LNCAP (cell line): ENCODE measurements at regions not wholly inside any gene's neighbourhood (a gene's known extent, or its start where the extent isn't known, plus 50 kb on each side); places are given as distances from the start of the nearest gene placed in this dataset.

Source experiments
- TF ChIP-seq, protein P1 (sequence below): fragments of 450-650 bp; IDR thresholded peaks from 2 replicates; pipeline ENCODE4 v1.5.1; 2017; ENCODE audit warnings: mild to moderate bottlenecking

GRCh38 chr20:19861147-19861759 lies 103.2 kb downstream of the RIN2 start:
- TF ChIP-seq, protein P1, sequence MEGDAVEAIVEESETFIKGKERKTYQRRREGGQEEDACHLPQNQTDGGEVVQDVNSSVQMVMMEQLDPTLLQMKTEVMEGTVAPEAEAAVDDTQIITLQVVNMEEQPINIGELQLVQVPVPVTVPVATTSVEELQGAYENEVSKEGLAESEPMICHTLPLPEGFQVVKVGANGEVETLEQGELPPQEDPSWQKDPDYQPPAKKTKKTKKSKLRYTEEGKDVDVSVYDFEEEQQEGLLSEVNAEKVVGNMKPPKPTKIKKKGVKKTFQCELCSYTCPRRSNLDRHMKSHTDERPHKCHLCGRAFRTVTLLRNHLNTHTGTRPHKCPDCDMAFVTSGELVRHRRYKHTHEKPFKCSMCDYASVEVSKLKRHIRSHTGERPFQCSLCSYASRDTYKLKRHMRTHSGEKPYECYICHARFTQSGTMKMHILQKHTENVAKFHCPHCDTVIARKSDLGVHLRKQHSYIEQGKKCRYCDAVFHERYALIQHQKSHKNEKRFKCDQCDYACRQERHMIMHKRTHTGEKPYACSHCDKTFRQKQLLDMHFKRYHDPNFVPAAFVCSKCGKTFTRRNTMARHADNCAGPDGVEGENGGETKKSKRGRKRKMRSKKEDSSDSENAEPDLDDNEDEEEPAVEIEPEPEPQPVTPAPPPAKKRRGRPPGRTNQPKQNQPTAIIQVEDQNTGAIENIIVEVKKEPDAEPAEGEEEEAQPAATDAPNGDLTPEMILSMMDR: no peak

DNA sequence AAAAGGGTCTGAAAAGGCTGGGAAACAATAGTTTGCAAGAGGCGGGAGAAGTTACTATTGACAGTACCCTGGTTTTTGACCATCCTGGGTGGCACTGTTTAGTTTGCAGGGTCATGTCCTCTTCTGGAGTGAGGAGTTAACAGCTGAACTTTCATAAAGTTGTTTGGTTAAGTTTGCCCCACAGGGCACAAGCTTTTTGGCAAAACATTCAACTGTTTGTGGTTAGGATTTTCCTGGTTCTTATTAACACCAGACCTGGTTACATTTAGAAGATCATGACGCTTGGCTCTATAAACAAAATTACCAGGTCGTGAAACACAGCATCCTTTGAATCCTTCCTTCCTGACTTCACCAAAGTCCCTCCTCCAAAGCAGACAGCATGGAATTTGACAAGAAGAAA lies 106.1 kb downstream of the RIN2 start:
- TF ChIP-seq, protein P1: no peak

DNA sequence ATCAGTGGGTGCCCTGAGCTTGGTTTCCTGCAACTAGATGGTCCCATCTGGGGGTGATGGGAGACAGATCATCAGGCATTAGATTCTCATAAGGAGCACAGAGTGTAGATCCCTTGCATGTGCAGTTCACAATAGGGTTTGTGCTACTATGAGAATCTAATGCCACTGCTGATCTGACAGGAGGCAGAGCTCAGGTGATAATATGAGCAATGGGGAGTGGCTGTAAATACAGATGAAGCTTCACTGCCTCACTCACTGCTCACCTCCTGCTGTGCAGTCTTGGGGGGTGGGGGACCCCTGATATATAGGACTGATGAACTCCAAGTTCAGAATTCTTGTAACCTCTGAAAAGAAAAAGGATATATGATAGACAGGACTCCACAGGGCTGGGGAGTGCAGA lies 108.0 kb downstream of the RIN2 start:
- TF ChIP-seq, protein P1: no peak

GRCh38 chr20:19867074-19867473 lies 109.0 kb downstream of the RIN2 start:
- TF ChIP-seq, protein P1: no peak

GRCh38 chr20:19867940-19868371 lies 109.9 kb downstream of the RIN2 start:
- TF ChIP-seq, protein P1: no peak

- TF ChIP-seq, protein P1: no peak
Measured at GRCh38 chr20:19868441-19868840, 110.4 kb downstream of the RIN2 start.

GRCh38 chr20:19872001-19872400 lies 113.9 kb downstream of the RIN2 start:
- TF ChIP-seq, protein P1: no peak
